SK-N-SH (cell line): ENCODE measurements at regions not wholly inside any gene's neighbourhood (a gene's known extent, or its start where the extent isn't known, plus 50 kb on each side); places are given as distances from the start of the nearest gene placed in this dataset.

Source experiments
- CTCF ChIA-PET: fragments of 300-600, 350-600 bp; formaldehyde crosslinking; extraction: SDS; loops from one replicate; lab custom pipeline; 2021; lab: Yijun Ruan, JAX
- POLR2A ChIA-PET: fragments of 350-600 bp; sonication (Branson Sonifier 250); formaldehyde crosslinking; extraction: SDS; loops from one replicate; lab custom pipeline; 2020; ENCODE audit warnings: antibody characterized with exemption, inconsistent platforms; lab: Yijun Ruan, JAX
- DNase-seq: peaks from one replicate; pipeline ENCODE4 v3.0.0; 2012
- H2AFZ ChIP-seq: fragments of 200-600 bp; sonication (generic); 2 replicates; pipeline ENCODE4 v1.8.1; 2016; ENCODE audit warnings: antibody characterized with exemption, mild to moderate bottlenecking, low read depth
- H3F3A ChIP-seq: fragments of 200-600 bp; sonication (generic); replicated peaks from 2 replicates; pipeline ENCODE3; 2016; ENCODE audit warnings: antibody characterized with exemption, mild to moderate bottlenecking; ENCODE audit not compliant: insufficient read depth
- H3K27ac ChIP-seq, 2 experiments: fragments of 200-500 bp in 1 of 2; fragments of 200-600 bp in 1 of 2; sonication (Bioruptor generic) in 1 of 2; sonication (generic), shearing (Covaris generic) in 1 of 2; 2 replicates each; pipeline versions ENCODE4 v1.5.1 to v1.6.1; 2014 to 2016; ENCODE audit warnings: low read depth in 2 of 2, inconsistent platforms in 1 of 2, low read length in 1 of 2, mild to moderate bottlenecking in 1 of 2, mixed read lengths in 1 of 2
- H3K27me3 ChIP-seq: fragments of 200-600 bp; sonication (generic), shearing (Covaris generic); 2 replicates; pipeline ENCODE4 v1.6.1; 2016; ENCODE audit warnings: mixed run types; ENCODE audit not compliant: insufficient read depth
- H3K36me3 ChIP-seq, 2 experiments: fragments of 200-500 bp in 1 of 2; fragments of 200-600 bp in 1 of 2; sonication (Bioruptor generic) in 1 of 2; sonication (generic) in 1 of 2; replicated peaks in 1 of 2; 2 replicates each; pipeline versions ENCODE3 to v1.5.1; 2014 to 2016; ENCODE audit warnings: low read length in 1 of 2, mild to moderate bottlenecking in 1 of 2; ENCODE audit not compliant: insufficient read depth in 2 of 2, control insufficient read depth in 1 of 2
- H3K4me1 ChIP-seq, 2 experiments: fragments of 200-500 bp in 1 of 2; fragments of 200-600 bp in 1 of 2; sonication (Bioruptor generic) in 1 of 2; sonication (generic), shearing (Covaris generic) in 1 of 2; 2 replicates each; pipeline versions ENCODE4 v1.5.1 to v1.6.1; 2014 to 2016; ENCODE audit warnings: low read depth in 1 of 2, low read length in 1 of 2, mixed run types in 1 of 2; ENCODE audit not compliant: insufficient read depth in 2 of 2, control insufficient read depth in 1 of 2
- H3K4me2 ChIP-seq: fragments of 200-600 bp; sonication (generic), shearing (Covaris generic); 2 replicates; pipeline ENCODE4 v1.6.1; 2017; ENCODE audit warnings: mixed run types
- H3K4me3 ChIP-seq, 2 experiments: fragments of 200-500 bp in 1 of 2; fragments of 200-600 bp in 1 of 2; sonication (Bioruptor generic) in 1 of 2; sonication (generic), shearing (Covaris generic) in 1 of 2; 2 replicates each; pipeline versions ENCODE4 v1.5.1 to v1.8.1; 2014 to 2016; ENCODE audit warnings: low read depth in 2 of 2, inconsistent platforms in 1 of 2, low read length in 1 of 2, mild to moderate bottlenecking in 1 of 2, mixed read lengths in 1 of 2, moderate library complexity in 1 of 2
- H3K79me2 ChIP-seq: fragments of 200-600 bp; sonication (generic); 2 replicates; pipeline ENCODE4 v1.8.1; 2017; ENCODE audit warnings: mild to moderate bottlenecking; ENCODE audit not compliant: insufficient read depth
- H3K9ac ChIP-seq: fragments of 200-600 bp; sonication (generic); 2 replicates; pipeline ENCODE4 v1.6.1; 2017; ENCODE audit warnings: mixed run types
- H3K9me2 ChIP-seq: fragments of 200-600 bp; sonication (generic); 2 replicates; pipeline ENCODE4 v1.6.1; 2017; ENCODE audit warnings: mixed run types
- H3K9me3 ChIP-seq: fragments of 200-600 bp; sonication (generic); 2 replicates; pipeline ENCODE4 v1.6.1; 2017; ENCODE audit warnings: mixed run types, mild to moderate bottlenecking, moderate library complexity
- H4K20me1 ChIP-seq: fragments of 200-600 bp; sonication (generic); 2 replicates; pipeline ENCODE4 v1.6.1; 2017; ENCODE audit warnings: mild to moderate bottlenecking, mixed run types; ENCODE audit not compliant: insufficient read depth
- CHD2 ChIP-seq: fragments of 150-350 bp; IDR thresholded peaks from 2 replicates; pipeline ENCODE4 v1.6.1; 2018; ENCODE audit warnings: low read length; ENCODE audit not compliant: partially characterized antibody
- FOSL2 ChIP-seq: IDR thresholded peaks from 2 replicates; pipeline ENCODE4 v1.4.0; 2012; ENCODE audit warnings: low read depth, mild to moderate bottlenecking, moderate library complexity, borderline replicate concordance
- FOXJ3 ChIP-seq: sonication (generic); formaldehyde crosslinking; IDR thresholded peaks from 2 replicates; pipeline ENCODE4 v1.5.1; 2020; ENCODE audit warnings: mild to moderate bottlenecking, missing genetic modification reagents
- FOXM1 ChIP-seq: IDR thresholded peaks from 2 replicates; pipeline ENCODE4 v1.4.0; 2012; ENCODE audit warnings: low read depth, mild to moderate bottlenecking
- NFIC ChIP-seq: IDR thresholded peaks from 2 replicates; pipeline ENCODE4 v1.4.0; 2012; ENCODE audit warnings: borderline replicate concordance
- PBX3 ChIP-seq: IDR thresholded peaks from 2 replicates; pipeline ENCODE4; 2012
- RFX5 ChIP-seq: IDR thresholded peaks from 2 replicates; pipeline ENCODE4 v1.6.1; 2012; ENCODE audit warnings: mild to moderate bottlenecking, improper control_type of control experiment, low read length
- RXRA ChIP-seq: IDR thresholded peaks from 2 replicates; pipeline ENCODE4 v1.4.0; 2012; ENCODE audit warnings: low read depth, mild to moderate bottlenecking, borderline replicate concordance
- SMC3 ChIP-seq: IDR thresholded peaks from 2 replicates; pipeline ENCODE4 v1.6.1; 2012; ENCODE audit warnings: low read depth, low read length, improper control_type of control experiment
- TAF1 ChIP-seq: IDR thresholded peaks from 2 replicates; pipeline ENCODE4 v1.6.1; 2012; ENCODE audit warnings: low read depth, mild to moderate bottlenecking, low read length, moderate library complexity, borderline replicate concordance
- TEAD4 ChIP-seq: IDR thresholded peaks from 2 replicates; pipeline ENCODE4 v1.4.0; 2012; ENCODE audit warnings: mild to moderate bottlenecking, borderline replicate concordance; ENCODE audit not compliant: insufficient read depth
- ZBTB33 ChIP-seq: IDR thresholded peaks from 2 replicates; pipeline ENCODE4 v1.4.0; 2012; ENCODE audit warnings: low read depth, borderline replicate concordance
- WGBS: methylation state at CpG from one replicate; pipeline ENCODE4 v1.1.6; 2017; ENCODE audit warnings: low lambda C conversion rate; 5-methylcytosine and 5-hydroxymethylcytosine counted together
- TF ChIP-seq, protein P1 (sequence below): fragments of 150-350 bp; IDR thresholded peaks from 2 replicates; pipeline ENCODE4 v1.6.1; 2016; ENCODE audit warnings: mild to moderate bottlenecking, low read depth, low read length
- TF ChIP-seq, protein P2 (sequence below): IDR thresholded peaks from 2 replicates; pipeline ENCODE4 v1.4.0; 2012; ENCODE audit warnings: low read depth, borderline replicate concordance

- H3K9me2 ChIP-seq, result no peaks in the 10 kb centered on the region
These were observed 517.9 kb upstream of the SMIM21 start for GRCh38 chr18:75945265-75945933.

More at GRCh38 chr18:75945265-75945933, 517.9 kb upstream of the SMIM21 start:
- POLR2A ChIA-PET, result no interaction called here
- CTCF ChIA-PET, result no interaction called here
- no peak for TF ChIP-seq RXRA
- no peak for TF ChIP-seq FOSL2
- TF ChIP-seq SMC3, result no peak
- no peak for TF ChIP-seq TEAD4
- no peak for TF ChIP-seq NFIC
- no peak for TF ChIP-seq CHD2
- no peak for TF ChIP-seq ZBTB33
- TF ChIP-seq, protein P1, sequence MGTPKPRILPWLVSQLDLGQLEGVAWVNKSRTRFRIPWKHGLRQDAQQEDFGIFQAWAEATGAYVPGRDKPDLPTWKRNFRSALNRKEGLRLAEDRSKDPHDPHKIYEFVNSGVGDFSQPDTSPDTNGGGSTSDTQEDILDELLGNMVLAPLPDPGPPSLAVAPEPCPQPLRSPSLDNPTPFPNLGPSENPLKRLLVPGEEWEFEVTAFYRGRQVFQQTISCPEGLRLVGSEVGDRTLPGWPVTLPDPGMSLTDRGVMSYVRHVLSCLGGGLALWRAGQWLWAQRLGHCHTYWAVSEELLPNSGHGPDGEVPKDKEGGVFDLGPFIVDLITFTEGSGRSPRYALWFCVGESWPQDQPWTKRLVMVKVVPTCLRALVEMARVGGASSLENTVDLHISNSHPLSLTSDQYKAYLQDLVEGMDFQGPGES, result no peak
- TF ChIP-seq FOXJ3 (CRISPR knock-in tag), result no peak
- TF ChIP-seq RFX5, result no peak
- no peak for TF ChIP-seq FOXM1
- TF ChIP-seq, protein P2, sequence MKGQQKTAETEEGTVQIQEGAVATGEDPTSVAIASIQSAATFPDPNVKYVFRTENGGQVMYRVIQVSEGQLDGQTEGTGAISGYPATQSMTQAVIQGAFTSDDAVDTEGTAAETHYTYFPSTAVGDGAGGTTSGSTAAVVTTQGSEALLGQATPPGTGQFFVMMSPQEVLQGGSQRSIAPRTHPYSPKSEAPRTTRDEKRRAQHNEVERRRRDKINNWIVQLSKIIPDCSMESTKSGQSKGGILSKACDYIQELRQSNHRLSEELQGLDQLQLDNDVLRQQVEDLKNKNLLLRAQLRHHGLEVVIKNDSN, result no peak
- no peak for TF ChIP-seq PBX3
- no peak for TF ChIP-seq TAF1
- TF ChIP-seq, all 33 proteins: peak for 0
- Histone ChIP-seq H2AFZ (no peak overlapping the region), H3K27ac (no peak overlapping the region), H3K4me1 (no peaks in the 10 kb centered on the region), H3K4me3 (no peak overlapping the region), H3K9me3 (peaks cover 5% of the 10 kb centered on the region; the same call in 1 of the 2 replicates), H3F3A (no peaks in the 10 kb centered on the region), H3K79me2 (no peaks in the 10 kb centered on the region), H3K36me3 (no peaks in the 10 kb centered on the region), H4K20me1 (no peaks in the 10 kb centered on the region), H3K4me2 (no peak overlapping the region), H3K27me3 (no peaks in the 10 kb centered on the region), H3K9ac (no peak overlapping the region)
- DNase-seq, result no peak
- WGBS, result 33% methylated on average over 5 of the region's 5 CpGs
